NCI-H2196 (cell line): ENCODE measurements at regions not wholly inside any gene's neighbourhood (a gene's known extent, or its start where the extent isn't known, plus 50 kb on each side); places are given as distances from the start of the nearest gene placed in this dataset.

Experiments
- DNase-seq: peaks from one replicate; lab custom pipeline; 2025; ENCODE audit not compliant: unreplicated experiment; lab: John Stamatoyannopoulos, UW

- DNase-seq, result no peak
Measured at GRCh38 chr18:11279461-11279860, 130.1 kb upstream of the PIEZO2 start.

- DNase-seq, result no peak
Measured at GRCh38 chr18:11276678-11277077, 127.3 kb upstream of the PIEZO2 start.

- no peak for DNase-seq
Measured at GRCh38 chr18:11274144-11274794, 124.9 kb upstream of the PIEZO2 start.

GRCh38 chr18:11272516-11272915, 123.1 kb upstream of the PIEZO2 start:
- no peak for DNase-seq

- DNase-seq, result no peak
Measured at GRCh38 chr18:11271954-11272353, 122.6 kb upstream of the PIEZO2 start.

GRCh38 chr18:11269257-11269656, 119.9 kb upstream of the PIEZO2 start:
- no peak for DNase-seq

GRCh38 chr18:11268741-11269233, 119.4 kb upstream of the PIEZO2 start:
- DNase-seq, result no peak

GRCh38 chr18:11268153-11268552, 118.8 kb upstream of the PIEZO2 start:
- no peak for DNase-seq

- no peak for DNase-seq
Measured at GRCh38 chr18:11266781-11267480, 117.6 kb upstream of the PIEZO2 start.

GRCh38 chr18:11261486-11261885, 112.1 kb upstream of the PIEZO2 start:
- DNase-seq, result no peak

- no peak for DNase-seq
Measured at GRCh38 chr18:11260961-11261461, 111.6 kb upstream of the PIEZO2 start.

GRCh38 chr18:11259469-11260150, 110.2 kb upstream of the PIEZO2 start:
- no peak for DNase-seq

- no peak for DNase-seq
Measured at GRCh38 chr18:11258039-11258610, 108.8 kb upstream of the PIEZO2 start.

GRCh38 chr18:11256251-11256650, 106.9 kb upstream of the PIEZO2 start:
- DNase-seq, result no peak

GRCh38 chr18:11251891-11252270, 102.5 kb upstream of the PIEZO2 start:
- DNase-seq, result no peak

GRCh38 chr18:11251229-11251890, 102.0 kb upstream of the PIEZO2 start:
- DNase-seq, result no peak

GRCh38 chr18:11249391-11249790, 100.0 kb upstream of the PIEZO2 start:
- DNase-seq, result no peak

- no peak for DNase-seq
Measured at GRCh38 chr18:11247381-11247970, 98.1 kb upstream of the PIEZO2 start.

GRCh38 chr18:11246495-11247300, 97.3 kb upstream of the PIEZO2 start:
- no peak for DNase-seq

GRCh38 chr18:11245879-11246278, 96.5 kb upstream of the PIEZO2 start:
- no peak for DNase-seq
